Bronchial epithelial cell (primary cell): ENCODE measurements at regions not wholly inside any gene's neighbourhood (a gene's known extent, or its start where the extent isn't known, plus 50 kb on each side); places are given as distances from the start of the nearest gene placed in this dataset.
A peak's percentile ranks its signal among the peaks of the same experiment; 100 is the strongest.

Experiments
- DNase-seq: peaks from one replicate; pipeline ENCODE4 v3.0.0-alpha.2; 2010; ENCODE audit warnings: low read depth
- FAIRE-seq: peaks from 2 replicates; lab custom pipeline; 2011; peaks lifted over from hg19 to GRCh38; lab: Jason Lieb, UNC
- H3K27me3 ChIP-seq: 2 replicates; pipeline ENCODE4 v1.5.1; 2011; ENCODE audit warnings: low read length; ENCODE audit not compliant: control insufficient read depth, insufficient read depth
- H3K36me3 ChIP-seq: 2 replicates; pipeline ENCODE4 v1.5.1; 2011; ENCODE audit warnings: low read length; ENCODE audit not compliant: control insufficient read depth, insufficient read depth
- H3K4me3 ChIP-seq: 2 replicates; pipeline ENCODE4 v1.5.1; 2011; ENCODE audit warnings: mild to moderate bottlenecking, low read depth, low read length, control low read depth
- TF ChIP-seq, protein P1 (sequence below): IDR thresholded peaks from 2 replicates; pipeline ENCODE4 v1.5.1; 2011; ENCODE audit warnings: mild to moderate bottlenecking, moderate library complexity, low read length, control low read depth, inconsistent platforms; ENCODE audit not compliant: insufficient read depth, severe bottlenecking

DNA sequence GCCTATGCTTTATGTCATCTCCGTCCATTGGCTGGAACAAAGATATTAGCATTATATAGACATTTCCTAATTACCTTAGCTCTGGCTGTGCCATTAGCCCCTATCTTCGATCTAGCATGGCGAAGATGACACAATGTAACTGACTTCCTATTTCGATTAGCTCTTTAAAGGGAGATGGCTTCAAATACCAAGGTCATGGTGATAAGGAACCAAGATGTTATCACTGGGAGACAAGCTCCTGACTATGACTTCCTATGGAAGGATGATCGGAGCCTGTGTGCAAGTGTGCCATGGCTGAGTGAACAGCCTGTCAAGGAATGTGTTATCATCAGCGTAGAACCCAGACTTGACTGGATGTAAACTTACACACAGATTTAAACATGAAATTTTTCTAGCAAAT, 602.1 kb downstream of the PSAT1 start:
- H3K27me3 ChIP-seq = no peaks in the 10 kb centered on the region
- TF ChIP-seq, protein P1, sequence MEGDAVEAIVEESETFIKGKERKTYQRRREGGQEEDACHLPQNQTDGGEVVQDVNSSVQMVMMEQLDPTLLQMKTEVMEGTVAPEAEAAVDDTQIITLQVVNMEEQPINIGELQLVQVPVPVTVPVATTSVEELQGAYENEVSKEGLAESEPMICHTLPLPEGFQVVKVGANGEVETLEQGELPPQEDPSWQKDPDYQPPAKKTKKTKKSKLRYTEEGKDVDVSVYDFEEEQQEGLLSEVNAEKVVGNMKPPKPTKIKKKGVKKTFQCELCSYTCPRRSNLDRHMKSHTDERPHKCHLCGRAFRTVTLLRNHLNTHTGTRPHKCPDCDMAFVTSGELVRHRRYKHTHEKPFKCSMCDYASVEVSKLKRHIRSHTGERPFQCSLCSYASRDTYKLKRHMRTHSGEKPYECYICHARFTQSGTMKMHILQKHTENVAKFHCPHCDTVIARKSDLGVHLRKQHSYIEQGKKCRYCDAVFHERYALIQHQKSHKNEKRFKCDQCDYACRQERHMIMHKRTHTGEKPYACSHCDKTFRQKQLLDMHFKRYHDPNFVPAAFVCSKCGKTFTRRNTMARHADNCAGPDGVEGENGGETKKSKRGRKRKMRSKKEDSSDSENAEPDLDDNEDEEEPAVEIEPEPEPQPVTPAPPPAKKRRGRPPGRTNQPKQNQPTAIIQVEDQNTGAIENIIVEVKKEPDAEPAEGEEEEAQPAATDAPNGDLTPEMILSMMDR = no peak
- no peak for FAIRE-seq
- H3K36me3 ChIP-seq = no peaks in the 10 kb centered on the region
- H3K4me3 ChIP-seq = no peak overlapping the region
- DNase-seq = no peak

DNA sequence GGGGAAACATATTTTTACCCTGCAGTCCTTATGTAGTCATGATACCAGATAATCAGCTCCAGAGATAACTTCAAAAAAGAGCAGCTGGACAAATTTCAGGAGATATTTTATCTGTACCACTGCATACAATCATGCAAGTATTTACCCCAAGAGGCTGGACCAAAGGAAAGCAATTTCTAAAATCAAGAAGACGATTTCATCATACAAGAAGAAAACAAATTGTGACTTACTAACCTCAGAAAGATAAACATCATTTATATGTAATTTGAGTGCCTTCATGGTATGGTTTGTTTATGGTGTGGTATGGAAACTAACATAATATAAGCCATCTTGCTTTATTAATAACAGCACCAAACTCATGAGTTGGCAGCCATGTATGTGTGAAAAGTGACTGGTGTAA, 603.6 kb downstream of the PSAT1 start:
- Histone ChIP-seq H3K36me3 (no peaks in the 10 kb centered on the region), H3K27me3 (no peaks in the 10 kb centered on the region), H3K4me3 (no peak overlapping the region)
- DNase-seq (no peak), FAIRE-seq (no peak)
- TF ChIP-seq, protein P1 = no peak

DNA sequence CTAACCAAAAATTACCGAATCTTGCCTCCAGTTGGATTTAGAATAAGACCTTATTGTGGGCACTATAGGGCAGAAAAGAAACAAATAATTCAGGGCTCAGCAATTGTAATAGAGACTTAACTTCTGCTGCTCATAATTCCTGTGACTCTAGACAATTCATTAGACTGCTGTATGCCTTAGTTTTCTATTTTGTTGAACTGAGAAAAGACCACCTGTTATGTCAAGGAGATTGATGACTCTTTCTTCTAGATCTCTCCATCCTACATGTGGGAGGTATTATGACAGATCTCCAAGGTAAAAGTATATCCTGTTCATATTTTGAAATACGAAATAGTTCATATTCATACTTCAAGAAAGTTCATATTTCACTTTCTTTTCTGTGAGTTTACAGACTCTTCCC, 605.1 kb downstream of the PSAT1 start:
- no peak for FAIRE-seq
- Histone ChIP-seq H3K36me3 (no peaks in the 10 kb centered on the region), H3K27me3 (no peaks in the 10 kb centered on the region), H3K4me3 (no peak overlapping the region)
- DNase-seq = no peak
- TF ChIP-seq, protein P1 = no peak

GRCh38 chr9:78903581-78903980, 606.7 kb downstream of the PSAT1 start:
- TF ChIP-seq, protein P1 = no peak
- DNase-seq (peak; percentile 83), FAIRE-seq (no peak)
- Histone ChIP-seq H3K4me3 (no peak overlapping the region), H3K27me3 (no peaks in the 10 kb centered on the region), H3K36me3 (no peaks in the 10 kb centered on the region)

DNA sequence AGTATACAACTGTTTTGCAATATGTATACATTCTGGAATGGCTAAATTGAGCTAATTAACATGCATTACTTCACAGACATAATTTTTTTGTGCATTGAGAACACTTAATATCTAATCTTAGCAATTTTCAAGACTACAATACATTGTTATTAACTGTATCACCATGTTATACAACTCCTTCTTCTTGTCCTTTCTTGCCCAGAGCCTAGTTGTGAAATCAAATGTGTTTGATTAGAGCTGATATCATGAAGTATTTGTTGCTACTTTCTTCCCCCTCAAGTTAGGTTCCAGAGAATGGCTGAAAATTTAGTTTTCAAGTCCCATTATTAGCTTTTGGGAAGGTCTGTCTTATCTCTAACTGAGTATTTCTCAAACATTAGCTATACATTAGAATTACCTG, 607.8 kb downstream of the PSAT1 start:
- no peak for FAIRE-seq
- DNase-seq = peak; percentile 90
- no peaks in the 10 kb centered on the region for H3K27me3 ChIP-seq
- no peak overlapping the region for H3K4me3 ChIP-seq
- no peaks in the 10 kb centered on the region for H3K36me3 ChIP-seq
- TF ChIP-seq, protein P1 = no peak

DNA sequence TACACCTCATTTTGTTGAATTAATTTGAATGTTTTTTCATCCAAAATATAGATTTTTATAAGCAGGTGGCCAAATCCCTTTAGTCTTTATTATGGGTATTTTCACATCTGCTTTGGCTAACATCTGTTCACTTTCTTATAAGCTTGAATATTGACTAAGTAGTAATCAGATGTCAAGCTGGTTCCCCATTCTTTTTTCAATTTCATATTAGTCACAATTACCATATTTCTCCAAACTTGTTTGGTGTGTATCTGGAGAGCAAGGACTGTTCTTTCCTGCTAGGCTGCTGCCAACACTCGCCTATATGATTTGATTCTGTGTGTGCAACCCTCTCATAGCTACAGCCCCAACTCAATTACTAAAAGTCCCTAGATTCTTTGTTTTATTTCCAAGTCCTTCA, 608.5 kb downstream of the PSAT1 start:
- Histone ChIP-seq H3K4me3 (no peak overlapping the region), H3K27me3 (no peaks in the 10 kb centered on the region), H3K36me3 (no peaks in the 10 kb centered on the region)
- FAIRE-seq (no peak), DNase-seq (peak; percentile 20)
- TF ChIP-seq, protein P1 = no peak
